ENCODE measurements at regions not wholly inside any gene's neighbourhood (a gene's known extent, or its start where the extent isn't known, plus 50 kb on each side); places are given as distances from the start of the nearest gene placed in this dataset.

DNA sequence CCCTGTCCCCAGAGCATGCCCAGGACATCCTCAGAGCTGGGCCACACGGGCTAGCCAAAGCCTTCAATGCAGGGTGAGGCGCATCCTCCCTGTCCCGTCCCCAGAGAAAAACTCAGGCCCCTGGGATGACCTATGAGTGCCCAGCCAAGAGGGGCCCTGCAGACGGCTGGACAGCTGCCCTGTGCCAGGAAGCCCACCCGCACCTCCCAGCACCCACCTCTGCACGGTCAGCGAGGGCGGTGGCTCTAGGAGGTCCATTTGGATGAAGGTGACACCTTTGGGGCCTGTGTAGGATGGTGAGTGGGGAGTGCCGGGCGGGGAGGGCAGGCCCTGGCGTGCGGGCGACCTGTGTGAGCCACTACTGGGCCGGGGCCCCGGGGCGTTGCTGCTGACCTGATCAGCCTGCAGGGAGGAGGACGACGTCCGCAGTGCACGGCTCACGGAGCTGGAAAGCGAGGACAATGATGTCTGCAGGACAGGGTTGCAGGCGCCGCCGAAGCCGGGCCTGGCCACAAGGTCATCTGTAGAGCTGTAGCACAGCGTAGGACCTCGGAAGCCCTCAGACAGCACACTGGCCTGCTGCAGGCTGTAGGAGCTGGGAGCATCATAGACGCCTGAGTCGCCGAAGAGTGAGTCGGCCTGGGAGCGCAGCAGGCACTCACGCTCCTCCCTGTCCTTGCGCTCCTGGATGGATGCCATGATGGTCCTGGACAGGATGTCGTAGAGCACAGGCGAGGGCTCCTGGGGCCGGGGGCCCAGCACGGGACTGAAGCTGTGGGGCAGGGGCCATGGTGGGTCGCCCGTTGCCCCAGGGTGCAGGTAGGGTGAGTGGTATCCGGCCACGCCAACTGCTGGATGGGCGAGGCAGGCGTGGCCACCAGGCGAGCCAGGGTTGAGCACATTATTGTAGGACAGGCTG is 180.5 kb downstream of the IGLL1 start:
- Mint-ChIP-seq H3K27ac (ENCODE audit: low read depth, unreplicated experiment) (no peak overlapping the region), H3K4me3 (ENCODE audit: unreplicated experiment) (no peak overlapping the region), H3K27me3 (ENCODE audit: insufficient read depth, unreplicated experiment) (no peaks in the 10 kb centered on the region), H3K36me3 (ENCODE audit: insufficient read depth, unreplicated experiment) (no peaks in the 10 kb centered on the region), H3K9me3 (ENCODE audit: unreplicated experiment) (no peaks in the 10 kb centered on the region), H3K4me1 (ENCODE audit: insufficient read depth, unreplicated experiment) (no peaks in the 10 kb centered on the region)
- ChIA-PET POLR2A (no interaction called here), CTCF (interaction anchor here (0.7 kb wide), 1 partner anchor 589 kb away, joined by 3 read pairs; no protein-coding TSS in a partner anchor)
- TF ChIP-seq, protein P1, sequence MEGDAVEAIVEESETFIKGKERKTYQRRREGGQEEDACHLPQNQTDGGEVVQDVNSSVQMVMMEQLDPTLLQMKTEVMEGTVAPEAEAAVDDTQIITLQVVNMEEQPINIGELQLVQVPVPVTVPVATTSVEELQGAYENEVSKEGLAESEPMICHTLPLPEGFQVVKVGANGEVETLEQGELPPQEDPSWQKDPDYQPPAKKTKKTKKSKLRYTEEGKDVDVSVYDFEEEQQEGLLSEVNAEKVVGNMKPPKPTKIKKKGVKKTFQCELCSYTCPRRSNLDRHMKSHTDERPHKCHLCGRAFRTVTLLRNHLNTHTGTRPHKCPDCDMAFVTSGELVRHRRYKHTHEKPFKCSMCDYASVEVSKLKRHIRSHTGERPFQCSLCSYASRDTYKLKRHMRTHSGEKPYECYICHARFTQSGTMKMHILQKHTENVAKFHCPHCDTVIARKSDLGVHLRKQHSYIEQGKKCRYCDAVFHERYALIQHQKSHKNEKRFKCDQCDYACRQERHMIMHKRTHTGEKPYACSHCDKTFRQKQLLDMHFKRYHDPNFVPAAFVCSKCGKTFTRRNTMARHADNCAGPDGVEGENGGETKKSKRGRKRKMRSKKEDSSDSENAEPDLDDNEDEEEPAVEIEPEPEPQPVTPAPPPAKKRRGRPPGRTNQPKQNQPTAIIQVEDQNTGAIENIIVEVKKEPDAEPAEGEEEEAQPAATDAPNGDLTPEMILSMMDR (IDR thresholded peaks at IDR 0.05; ENCODE audit: unreplicated experiment) = no peak
- DNase-seq (ENCODE audit: unreplicated experiment) = no peak
- intact Hi-C loops (cut with micrococcal nuclease) = loop anchor here (5.0 kb wide), 1 partner anchor 138 kb away; no protein-coding TSS in a partner anchor
- BruUV-seq (replicated peaks) = no TSS peak

DNA sequence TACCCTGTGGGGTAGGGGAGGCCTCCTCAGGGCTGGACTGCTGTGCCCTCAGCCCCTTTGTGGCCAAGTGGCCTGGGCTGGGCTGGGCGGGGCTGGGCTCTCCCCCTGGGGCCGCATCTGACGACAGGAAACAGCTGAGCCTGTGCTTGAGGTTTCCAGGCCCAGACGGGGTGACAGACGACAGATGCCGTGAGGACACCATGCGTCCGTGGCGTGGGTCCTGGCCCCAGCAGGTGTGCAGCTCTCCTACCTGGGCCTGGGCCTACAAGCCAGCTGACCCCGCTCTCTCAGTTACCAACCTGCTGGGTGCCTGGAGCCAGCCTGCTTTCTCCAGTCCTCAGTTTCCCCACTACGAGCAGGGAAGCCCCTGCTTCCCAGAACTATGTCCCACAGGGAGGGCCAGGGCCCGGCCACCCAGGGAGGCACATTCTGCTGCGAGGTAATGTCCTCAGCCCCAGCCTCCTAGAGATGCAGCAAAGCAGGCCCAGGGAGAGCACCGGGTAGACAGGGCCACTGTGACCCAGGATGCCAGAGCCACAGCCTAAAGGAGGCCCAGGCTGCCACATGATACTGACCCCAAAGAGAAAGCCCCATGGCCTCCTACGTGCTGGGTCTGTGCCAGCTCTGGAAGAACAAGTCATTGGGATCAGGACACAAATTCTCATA is 181.3 kb downstream of the IGLL1 start:
- no peaks in the 10 kb centered on the region for H3K9me3 Mint-ChIP-seq (ENCODE audit: unreplicated experiment)
- no peaks in the 10 kb centered on the region for H3K4me1 Mint-ChIP-seq (ENCODE audit: insufficient read depth, unreplicated experiment)
- no peak for DNase-seq (ENCODE audit: unreplicated experiment)
- no peak overlapping the region for H3K27ac Mint-ChIP-seq (ENCODE audit: low read depth, unreplicated experiment)
- TF ChIP-seq, protein P1 (IDR thresholded peaks at IDR 0.05; ENCODE audit: unreplicated experiment) = no peak
- CTCF ChIA-PET = interaction anchor here (0.7 kb wide), 1 partner anchor 588 kb away, joined by 3 read pairs; no protein-coding TSS in a partner anchor
- intact Hi-C loops (cut with micrococcal nuclease) = no loop called here
- H3K36me3 Mint-ChIP-seq (ENCODE audit: insufficient read depth, unreplicated experiment) = no peaks in the 10 kb centered on the region
- no peaks in the 10 kb centered on the region for H3K27me3 Mint-ChIP-seq (ENCODE audit: insufficient read depth, unreplicated experiment)
- POLR2A ChIA-PET = no interaction called here
- no TSS peak for BruUV-seq (replicated peaks)
- no peak overlapping the region for H3K4me3 Mint-ChIP-seq (ENCODE audit: unreplicated experiment)

DNA sequence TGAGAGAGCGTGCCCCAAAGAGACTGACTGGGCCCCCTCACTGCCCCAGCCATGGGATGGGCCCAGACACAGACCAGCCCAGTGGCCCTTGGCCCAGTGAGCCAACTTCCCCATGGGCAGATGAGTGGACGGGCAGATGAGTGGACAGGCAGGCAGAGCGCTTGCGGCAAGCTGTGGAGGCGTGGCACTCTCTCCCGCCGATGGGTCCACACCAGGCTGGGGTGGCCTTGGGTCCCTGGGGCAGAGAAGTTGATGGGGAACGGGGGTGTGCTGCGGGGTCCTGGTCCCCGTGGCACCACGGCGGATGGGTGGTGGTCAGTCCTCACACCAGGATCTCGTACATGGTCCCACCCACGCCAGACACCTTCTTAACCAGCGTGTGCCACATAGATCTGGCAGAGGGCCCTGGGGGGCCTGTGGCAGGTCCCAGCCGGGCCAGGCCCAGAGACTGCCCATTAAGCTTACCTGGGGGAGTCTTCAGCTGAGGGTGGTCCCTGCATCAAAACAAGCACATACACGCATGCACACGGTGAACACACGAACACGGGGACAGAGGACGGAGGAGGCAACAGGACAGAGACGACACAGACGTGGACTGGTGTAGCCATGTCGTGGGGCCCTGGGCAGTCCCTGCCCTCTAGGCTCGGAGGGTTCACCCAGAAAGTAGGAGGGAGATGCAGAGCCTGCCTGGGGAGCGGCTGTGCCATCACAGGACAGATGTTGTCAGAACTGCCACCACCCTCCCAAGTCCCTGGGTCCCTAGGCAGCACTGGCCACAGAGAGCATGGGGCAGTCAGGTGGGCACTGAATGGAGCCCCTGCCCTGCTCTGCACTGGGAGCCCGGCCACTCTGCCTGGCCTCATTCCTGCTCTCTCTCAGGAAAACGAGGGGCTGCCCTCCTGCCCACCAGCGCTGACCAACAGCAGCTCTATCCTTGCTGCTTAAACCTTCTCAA is 182.2 kb downstream of the IGLL1 start:
- no TSS peak for BruUV-seq (replicated peaks)
- CTCF ChIA-PET = no interaction called here
- TF ChIP-seq, protein P1 (IDR thresholded peaks at IDR 0.05; ENCODE audit: unreplicated experiment) = no peak
- no peak overlapping the region for H3K27ac Mint-ChIP-seq (ENCODE audit: low read depth, unreplicated experiment)
- no peaks in the 10 kb centered on the region for H3K4me1 Mint-ChIP-seq (ENCODE audit: insufficient read depth, unreplicated experiment)
- no peaks in the 10 kb centered on the region for H3K36me3 Mint-ChIP-seq (ENCODE audit: insufficient read depth, unreplicated experiment)
- no peak overlapping the region for H3K4me3 Mint-ChIP-seq (ENCODE audit: unreplicated experiment)
- H3K9me3 Mint-ChIP-seq (ENCODE audit: unreplicated experiment) = no peaks in the 10 kb centered on the region
- H3K27me3 Mint-ChIP-seq (ENCODE audit: insufficient read depth, unreplicated experiment) = no peaks in the 10 kb centered on the region
- intact Hi-C loops (cut with micrococcal nuclease) = no loop called here
- POLR2A ChIA-PET = no interaction called here
- no peak for DNase-seq (ENCODE audit: unreplicated experiment)

Data from MCF 10A (cell line).